A549 (cell line): ENCODE measurements at regions not wholly inside any gene's neighbourhood (a gene's known extent, or its start where the extent isn't known, plus 50 kb on each side); places are given as distances from the start of the nearest gene placed in this dataset.
"Not testable (repeated sequence)": the region's sequence is repeated elsewhere in the genome, so short reads cannot be mapped to it uniquely, and the experiment has no call there.

Experiments used
- CBX8 ChIP-seq: fragments of 200-600 bp; sonication (generic); IDR thresholded peaks from 2 replicates; pipeline ENCODE4 v1.6.1; 2016
- CEBPB ChIP-seq, 2 experiments: fragments of >200 bp in 1 of 2; sonication (Bioruptor Twin) in 1 of 2; formaldehyde crosslinking in 1 of 2; IDR thresholded peaks; 2 replicates each; pipeline ENCODE4 v1.6.1; 2012 to 2016
- FOSL2 ChIP-seq, 2 experiments: fragments of 450-650 bp in 1 of 2; fragments of >200 bp in 1 of 2; sonication (Bioruptor Twin) in 1 of 2; formaldehyde crosslinking; IDR thresholded peaks; 2 replicates each; pipeline versions ENCODE4 v1.5.0 to v1.6.1; 2016 to 2020; ENCODE audit warnings: mild to moderate bottlenecking in 1 of 2, moderate library complexity in 1 of 2
- KDM1A ChIP-seq: fragments of 200-600 bp; sonication (generic); IDR thresholded peaks from 2 replicates; pipeline ENCODE4 v1.6.1; 2016; ENCODE audit warnings: low read depth, mild to moderate bottlenecking
- MYC ChIP-seq: IDR thresholded peaks from 2 replicates; pipeline ENCODE4 v1.6.1; 2012; ENCODE audit warnings: mild to moderate bottlenecking, inconsistent platforms, low read length, improper control_type of control experiment, borderline replicate concordance
- POLR2A ChIP-seq: IDR thresholded peaks from 2 replicates; pipeline ENCODE4 v1.6.1; 2012; ENCODE audit warnings: mild to moderate bottlenecking, low read length
- RAD21 ChIP-seq, 2 experiments: fragments of >200 bp in 1 of 2; sonication (Bioruptor Twin) in 1 of 2; formaldehyde crosslinking in 1 of 2; IDR thresholded peaks in 1 of 2; conservative IDR thresholded peaks in 1 of 2; 2 replicates in 1 of 2; 3 replicates in 1 of 2; pipeline ENCODE4 v1.6.1; 2012 to 2018; ENCODE audit warnings: inconsistent platforms in 1 of 2
- RNF2 ChIP-seq: fragments of 200-600 bp; sonication (generic); IDR thresholded peaks from 2 replicates; pipeline ENCODE4 v1.6.1; 2016; ENCODE audit warnings: low read depth, mild to moderate bottlenecking, antibody characterized with exemption, moderate library complexity, borderline replicate concordance
- TF ChIP-seq, protein P1 (sequence below): fragments of 450-650 bp; IDR thresholded peaks from 2 replicates; pipeline ENCODE4 v1.6.1; 2014; ENCODE audit warnings: antibody characterized with exemption
- TF ChIP-seq, protein P2 (sequence below): fragments of >200 bp; sonication (Bioruptor Twin); formaldehyde crosslinking; IDR thresholded peaks from 3 replicates; pipeline ENCODE4 v1.5.1; 2016
- TF ChIP-seq, protein P3 (sequence below): fragments of 200-600 bp; sonication (generic); IDR thresholded peaks from 2 replicates; pipeline ENCODE4 v1.6.1; 2016; ENCODE audit warnings: antibody characterized with exemption, mild to moderate bottlenecking, moderate library complexity

DNA sequence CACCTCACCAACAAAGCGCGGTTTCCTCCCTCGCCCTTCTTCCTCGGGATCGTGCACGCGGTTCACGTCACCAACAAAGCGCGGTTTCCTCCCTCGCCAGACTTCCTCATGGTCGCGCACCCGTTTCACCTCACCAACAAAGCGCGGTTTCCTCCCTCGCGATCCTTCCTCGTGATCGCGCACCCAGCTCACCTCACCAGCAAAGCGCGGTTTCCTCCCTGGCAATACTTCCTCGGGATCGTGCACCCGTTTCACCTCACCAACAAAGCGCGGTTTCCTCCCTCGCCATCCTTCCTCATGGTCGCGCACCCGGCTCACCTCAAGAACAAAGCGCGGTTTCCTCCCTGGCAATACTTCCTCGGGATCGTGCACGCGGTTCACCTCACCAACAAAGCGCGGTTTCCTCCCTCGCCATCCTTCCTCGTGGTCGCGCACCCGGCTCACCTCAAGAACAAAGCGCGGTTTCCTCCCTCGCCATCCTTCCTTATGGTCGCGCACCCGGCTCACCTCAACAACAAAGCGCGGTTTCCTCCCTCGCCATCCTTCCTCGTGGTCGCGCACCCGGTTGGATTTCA is 565.9 kb upstream of the PFKP start:
- not testable (repeated sequence) for TF ChIP-seq MYC; FOSL2 (IDR thresholded peaks at IDR 0.05); FOSL2 (CRISPR knock-in tag; IDR thresholded peaks at IDR 0.05); POLR2A; KDM1A; RAD21 (conservative IDR thresholded peaks at IDR 0.05 in 1 of 2, IDR thresholded peaks at IDR 0.05 in 1 of 2); CEBPB (IDR thresholded peaks at IDR 0.05); RNF2; CBX8
- TF ChIP-seq, protein P1, sequence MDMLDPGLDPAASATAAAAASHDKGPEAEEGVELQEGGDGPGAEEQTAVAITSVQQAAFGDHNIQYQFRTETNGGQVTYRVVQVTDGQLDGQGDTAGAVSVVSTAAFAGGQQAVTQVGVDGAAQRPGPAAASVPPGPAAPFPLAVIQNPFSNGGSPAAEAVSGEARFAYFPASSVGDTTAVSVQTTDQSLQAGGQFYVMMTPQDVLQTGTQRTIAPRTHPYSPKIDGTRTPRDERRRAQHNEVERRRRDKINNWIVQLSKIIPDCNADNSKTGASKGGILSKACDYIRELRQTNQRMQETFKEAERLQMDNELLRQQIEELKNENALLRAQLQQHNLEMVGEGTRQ, result not testable (repeated sequence)
- TF ChIP-seq, protein P2, sequence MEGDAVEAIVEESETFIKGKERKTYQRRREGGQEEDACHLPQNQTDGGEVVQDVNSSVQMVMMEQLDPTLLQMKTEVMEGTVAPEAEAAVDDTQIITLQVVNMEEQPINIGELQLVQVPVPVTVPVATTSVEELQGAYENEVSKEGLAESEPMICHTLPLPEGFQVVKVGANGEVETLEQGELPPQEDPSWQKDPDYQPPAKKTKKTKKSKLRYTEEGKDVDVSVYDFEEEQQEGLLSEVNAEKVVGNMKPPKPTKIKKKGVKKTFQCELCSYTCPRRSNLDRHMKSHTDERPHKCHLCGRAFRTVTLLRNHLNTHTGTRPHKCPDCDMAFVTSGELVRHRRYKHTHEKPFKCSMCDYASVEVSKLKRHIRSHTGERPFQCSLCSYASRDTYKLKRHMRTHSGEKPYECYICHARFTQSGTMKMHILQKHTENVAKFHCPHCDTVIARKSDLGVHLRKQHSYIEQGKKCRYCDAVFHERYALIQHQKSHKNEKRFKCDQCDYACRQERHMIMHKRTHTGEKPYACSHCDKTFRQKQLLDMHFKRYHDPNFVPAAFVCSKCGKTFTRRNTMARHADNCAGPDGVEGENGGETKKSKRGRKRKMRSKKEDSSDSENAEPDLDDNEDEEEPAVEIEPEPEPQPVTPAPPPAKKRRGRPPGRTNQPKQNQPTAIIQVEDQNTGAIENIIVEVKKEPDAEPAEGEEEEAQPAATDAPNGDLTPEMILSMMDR, result not testable (repeated sequence)
- TF ChIP-seq, protein P3, sequence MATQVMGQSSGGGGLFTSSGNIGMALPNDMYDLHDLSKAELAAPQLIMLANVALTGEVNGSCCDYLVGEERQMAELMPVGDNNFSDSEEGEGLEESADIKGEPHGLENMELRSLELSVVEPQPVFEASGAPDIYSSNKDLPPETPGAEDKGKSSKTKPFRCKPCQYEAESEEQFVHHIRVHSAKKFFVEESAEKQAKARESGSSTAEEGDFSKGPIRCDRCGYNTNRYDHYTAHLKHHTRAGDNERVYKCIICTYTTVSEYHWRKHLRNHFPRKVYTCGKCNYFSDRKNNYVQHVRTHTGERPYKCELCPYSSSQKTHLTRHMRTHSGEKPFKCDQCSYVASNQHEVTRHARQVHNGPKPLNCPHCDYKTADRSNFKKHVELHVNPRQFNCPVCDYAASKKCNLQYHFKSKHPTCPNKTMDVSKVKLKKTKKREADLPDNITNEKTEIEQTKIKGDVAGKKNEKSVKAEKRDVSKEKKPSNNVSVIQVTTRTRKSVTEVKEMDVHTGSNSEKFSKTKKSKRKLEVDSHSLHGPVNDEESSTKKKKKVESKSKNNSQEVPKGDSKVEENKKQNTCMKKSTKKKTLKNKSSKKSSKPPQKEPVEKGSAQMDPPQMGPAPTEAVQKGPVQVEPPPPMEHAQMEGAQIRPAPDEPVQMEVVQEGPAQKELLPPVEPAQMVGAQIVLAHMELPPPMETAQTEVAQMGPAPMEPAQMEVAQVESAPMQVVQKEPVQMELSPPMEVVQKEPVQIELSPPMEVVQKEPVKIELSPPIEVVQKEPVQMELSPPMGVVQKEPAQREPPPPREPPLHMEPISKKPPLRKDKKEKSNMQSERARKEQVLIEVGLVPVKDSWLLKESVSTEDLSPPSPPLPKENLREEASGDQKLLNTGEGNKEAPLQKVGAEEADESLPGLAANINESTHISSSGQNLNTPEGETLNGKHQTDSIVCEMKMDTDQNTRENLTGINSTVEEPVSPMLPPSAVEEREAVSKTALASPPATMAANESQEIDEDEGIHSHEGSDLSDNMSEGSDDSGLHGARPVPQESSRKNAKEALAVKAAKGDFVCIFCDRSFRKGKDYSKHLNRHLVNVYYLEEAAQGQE, result not testable (repeated sequence)
